ENCODE measurements at regions not wholly inside any gene's neighbourhood (a gene's known extent, or its start where the extent isn't known, plus 50 kb on each side); places are given as distances from the start of the nearest gene placed in this dataset.

- intact Hi-C loops (cut with DNase I): no loop called here
- no peak overlapping the region for H3K4me3 ChIP-seq
- DNase-seq: no peak
- no peak for ATAC-seq
- TF ChIP-seq CTCF (IDR thresholded peaks at IDR 0.05): no peak
- no peaks in the 10 kb centered on the region for H3K4me1 ChIP-seq
- no peak overlapping the region for H3K27ac ChIP-seq
- H3K27me3 ChIP-seq: peaks cover 0 to 15% of the 10 kb centered on the region in 2 donors
- H3K9me3 ChIP-seq: no peaks in the 10 kb centered on the region
- H3K36me3 ChIP-seq: no peaks in the 10 kb centered on the region
Observed at GRCh38 chr20:47878601-47879027, 93.3 kb upstream of the SULF2 start.

DNA sequence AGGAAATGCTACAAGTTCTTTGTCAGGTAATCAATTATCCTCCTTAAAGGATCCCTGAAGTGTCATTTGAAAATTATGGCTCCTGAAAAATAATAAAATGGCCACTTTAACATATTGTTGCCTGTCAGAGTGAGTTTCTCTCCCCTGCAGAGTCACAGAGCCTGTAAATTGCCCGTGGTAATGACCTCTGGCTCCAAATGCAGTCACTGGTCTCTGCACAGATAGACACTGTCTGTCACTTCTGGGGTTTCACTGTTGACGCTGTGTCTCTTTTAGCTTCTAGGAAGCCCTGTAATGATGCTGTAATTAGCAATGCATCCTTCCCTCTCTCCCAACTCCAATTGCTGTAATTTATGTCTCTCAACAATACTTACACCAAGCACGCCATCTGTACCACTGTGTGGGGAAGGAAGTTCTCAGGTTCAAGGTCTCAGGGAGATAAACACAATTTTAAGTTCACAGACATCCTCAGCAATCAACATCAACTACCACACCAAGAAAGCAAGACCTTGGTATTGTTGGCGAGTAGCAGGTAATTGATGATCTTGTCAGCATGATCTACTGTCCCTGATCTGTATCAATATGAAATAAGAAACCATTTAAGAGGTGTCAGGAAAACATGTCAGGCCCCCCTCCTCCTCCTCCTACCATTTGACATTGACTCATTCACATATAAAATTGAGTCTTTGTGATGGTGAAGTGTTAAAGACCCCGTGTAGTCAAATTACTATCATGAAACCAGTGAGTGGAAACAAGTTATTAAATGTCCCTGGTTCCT lies 91.2 kb upstream of the SULF2 start:
- Histone ChIP-seq H3K36me3 (no peaks in the 10 kb centered on the region), H3K9me3 (no peaks in the 10 kb centered on the region), H3K27ac (no peak overlapping the region), H3K27me3 (peaks cover 0 to 15% of the 10 kb centered on the region in 2 donors), H3K4me1 (no peaks in the 10 kb centered on the region), H3K4me3 (no peak overlapping the region)
- intact Hi-C loops (cut with DNase I): no loop called here
- no peak for TF ChIP-seq CTCF (IDR thresholded peaks at IDR 0.05)
- no peak for DNase-seq
- no peak for ATAC-seq

GRCh38 chr20:47875297-47876025 lies 90.2 kb upstream of the SULF2 start:
- intact Hi-C loops (cut with DNase I): no loop called here
- Histone ChIP-seq H3K27ac (no peak overlapping the region), H3K36me3 (no peaks in the 10 kb centered on the region), H3K4me3 (no peak overlapping the region), H3K27me3 (peaks cover 0 to 20% of the 10 kb centered on the region in 2 donors), H3K9me3 (no peaks in the 10 kb centered on the region), H3K4me1 (no peaks in the 10 kb centered on the region)
- TF ChIP-seq CTCF (IDR thresholded peaks at IDR 0.05): no peak
- ATAC-seq (no peak), DNase-seq (no peak)

- Histone ChIP-seq H3K27ac (no peak overlapping the region), H3K36me3 (no peaks in the 10 kb centered on the region), H3K9me3 (no peaks in the 10 kb centered on the region), H3K27me3 (peaks cover 0 to 15% of the 10 kb centered on the region in 2 donors), H3K4me1 (no peaks in the 10 kb centered on the region), H3K4me3 (no peak overlapping the region)
- intact Hi-C loops (cut with DNase I): no loop called here
- no peak for TF ChIP-seq CTCF (IDR thresholded peaks at IDR 0.05)
- DNase-seq (no peak), ATAC-seq (no peak)
Observed at GRCh38 chr20:47872341-47872740, 87.1 kb upstream of the SULF2 start.

DNA sequence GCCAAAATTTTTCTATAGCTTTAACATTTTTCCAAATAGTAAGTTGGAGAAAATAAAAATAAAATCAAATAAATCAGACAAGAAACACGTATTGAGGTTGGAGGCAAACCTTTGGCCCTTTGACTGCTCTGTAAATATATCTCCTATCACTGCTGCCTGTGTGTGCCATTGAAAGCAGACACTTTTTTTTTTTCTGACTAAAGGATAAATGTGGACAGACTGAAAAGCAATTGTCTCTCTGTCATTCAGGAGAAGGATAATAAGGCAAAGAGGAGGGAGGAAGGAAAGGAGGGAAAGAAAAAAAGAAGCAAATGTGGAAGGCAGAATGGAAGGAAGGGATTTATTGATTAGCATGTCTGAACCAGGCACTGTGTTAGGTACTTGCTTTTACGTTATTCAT lies 85.2 kb upstream of the SULF2 start:
- Histone ChIP-seq H3K4me1 (no peaks in the 10 kb centered on the region), H3K27me3 (peaks cover 0 to 19% of the 10 kb centered on the region in 2 donors), H3K36me3 (no peaks in the 10 kb centered on the region), H3K4me3 (no peak overlapping the region), H3K27ac (no peak overlapping the region), H3K9me3 (no peaks in the 10 kb centered on the region)
- no peak for TF ChIP-seq CTCF (IDR thresholded peaks at IDR 0.05)
- DNase-seq (no peak), ATAC-seq (no peak)
- intact Hi-C loops (cut with DNase I): no loop called here
